ENCODE measurements at regions not wholly inside any gene's neighbourhood (a gene's known extent, or its start where the extent isn't known, plus 50 kb on each side); places are given as distances from the start of the nearest gene placed in this dataset.

GRCh38 chr16:86965840-86966550, 351.2 kb downstream of the C16orf95 start:
- Histone ChIP-seq H3K36me3 (ENCODE audit: control insufficient read depth, insufficient read depth, low read length) (no peaks in the 10 kb centered on the region), H2BK5ac (ENCODE audit: low read length) (no peak overlapping the region), H3K27me3 (ENCODE audit: insufficient read depth, low read length, poor library complexity) (no peaks in the 10 kb centered on the region), H2BK120ac (ENCODE audit: low read depth, low read length) (no peak overlapping the region), H3K79me2 (ENCODE audit: control insufficient read depth, insufficient read depth, low read length) (no peaks in the 10 kb centered on the region), H3K4me1 (ENCODE audit: control insufficient read depth, low read depth, low read length) (no peaks in the 10 kb centered on the region), H3K18ac (ENCODE audit: low read length) (no peak overlapping the region), H3K4me3 (ENCODE audit: low read length) (no peak overlapping the region), H4K8ac (ENCODE audit: low read depth, low read length) (no peak overlapping the region), H2AK5ac (ENCODE audit: low read length) (no peak overlapping the region), H3K27ac (ENCODE audit: low read depth, low read length) (no peak overlapping the region), H3K4me2 (ENCODE audit: low read length) (no peak overlapping the region), H2BK15ac (replicated peaks; ENCODE audit: low read depth) (no peak overlapping the region), H3K79me1 (ENCODE audit: low read length) (no peaks in the 10 kb centered on the region), H4K5ac (ENCODE audit: low read length) (no peak overlapping the region), H3K9ac (ENCODE audit: low read length) (no peak overlapping the region), H3K4ac (ENCODE audit: low read depth, low read length) (no peak overlapping the region), H3K23ac (ENCODE audit: low read length) (no peak overlapping the region), H3K56ac (ENCODE audit: low read length) (no peak overlapping the region)
- WGBS (ENCODE audit: extremely low coverage, insufficient coverage, low lambda C conversion rate): no CpG with 5 or more reads among the region's 13 CpGs
- no peak for DNase-seq

- Histone ChIP-seq H3K36me3 (ENCODE audit: control insufficient read depth, insufficient read depth, low read length) (no peaks in the 10 kb centered on the region), H3K27ac (ENCODE audit: low read depth, low read length) (no peak overlapping the region), H2BK5ac (ENCODE audit: low read length) (no peak overlapping the region), H3K4me2 (ENCODE audit: low read length) (no peak overlapping the region), H3K18ac (ENCODE audit: low read length) (no peak overlapping the region), H3K56ac (ENCODE audit: low read length) (no peak overlapping the region), H3K4me1 (ENCODE audit: control insufficient read depth, low read depth, low read length) (no peaks in the 10 kb centered on the region), H2BK120ac (ENCODE audit: low read depth, low read length) (no peak overlapping the region), H3K23ac (ENCODE audit: low read length) (no peak overlapping the region), H4K8ac (ENCODE audit: low read depth, low read length) (no peak overlapping the region), H3K4me3 (ENCODE audit: low read length) (no peak overlapping the region), H3K27me3 (ENCODE audit: insufficient read depth, low read length, poor library complexity) (no peaks in the 10 kb centered on the region), H3K79me1 (ENCODE audit: low read length) (no peaks in the 10 kb centered on the region), H3K9ac (ENCODE audit: low read length) (no peak overlapping the region), H4K5ac (ENCODE audit: low read length) (no peak overlapping the region), H2BK15ac (replicated peaks; ENCODE audit: low read depth) (no peak overlapping the region), H3K79me2 (ENCODE audit: control insufficient read depth, insufficient read depth, low read length) (no peaks in the 10 kb centered on the region), H3K4ac (ENCODE audit: low read depth, low read length) (no peak overlapping the region), H2AK5ac (ENCODE audit: low read length) (no peak overlapping the region)
- WGBS (ENCODE audit: extremely low coverage, insufficient coverage, low lambda C conversion rate): no CpG with 5 or more reads among the region's 11 CpGs
- DNase-seq: no peak
Measured at GRCh38 chr16:86966777-86967176, 350.4 kb downstream of the C16orf95 start.

GRCh38 chr16:86968866-86969265, 348.3 kb downstream of the C16orf95 start:
- Histone ChIP-seq H2BK120ac (ENCODE audit: low read depth, low read length) (no peak overlapping the region), H3K4me3 (ENCODE audit: low read length) (no peak overlapping the region), H3K56ac (ENCODE audit: low read length) (no peak overlapping the region), H4K5ac (ENCODE audit: low read length) (no peak overlapping the region), H4K8ac (ENCODE audit: low read depth, low read length) (no peak overlapping the region), H3K79me1 (ENCODE audit: low read length) (no peaks in the 10 kb centered on the region), H3K9ac (ENCODE audit: low read length) (no peak overlapping the region), H3K79me2 (ENCODE audit: control insufficient read depth, insufficient read depth, low read length) (no peaks in the 10 kb centered on the region), H3K36me3 (ENCODE audit: control insufficient read depth, insufficient read depth, low read length) (no peaks in the 10 kb centered on the region), H3K18ac (ENCODE audit: low read length) (no peak overlapping the region), H3K4me1 (ENCODE audit: control insufficient read depth, low read depth, low read length) (no peaks in the 10 kb centered on the region), H3K4me2 (ENCODE audit: low read length) (no peak overlapping the region), H2AK5ac (ENCODE audit: low read length) (no peak overlapping the region), H2BK5ac (ENCODE audit: low read length) (no peak overlapping the region), H3K4ac (ENCODE audit: low read depth, low read length) (no peak overlapping the region), H3K27me3 (ENCODE audit: insufficient read depth, low read length, poor library complexity) (no peaks in the 10 kb centered on the region), H2BK15ac (replicated peaks; ENCODE audit: low read depth) (no peak overlapping the region), H3K23ac (ENCODE audit: low read length) (no peak overlapping the region), H3K27ac (ENCODE audit: low read depth, low read length) (no peak overlapping the region)
- WGBS (ENCODE audit: extremely low coverage, insufficient coverage, low lambda C conversion rate): no CpG with 5 or more reads among the region's 16 CpGs
- DNase-seq: no peak

- Histone ChIP-seq H3K23ac (ENCODE audit: low read length) (no peak overlapping the region), H2BK5ac (ENCODE audit: low read length) (no peak overlapping the region), H4K5ac (ENCODE audit: low read length) (no peak overlapping the region), H3K79me2 (ENCODE audit: control insufficient read depth, insufficient read depth, low read length) (no peaks in the 10 kb centered on the region), H3K4me2 (ENCODE audit: low read length) (no peak overlapping the region), H3K4ac (ENCODE audit: low read depth, low read length) (no peak overlapping the region), H2AK5ac (ENCODE audit: low read length) (no peak overlapping the region), H3K79me1 (ENCODE audit: low read length) (no peaks in the 10 kb centered on the region), H3K4me1 (ENCODE audit: control insufficient read depth, low read depth, low read length) (no peaks in the 10 kb centered on the region), H3K18ac (ENCODE audit: low read length) (no peak overlapping the region), H3K56ac (ENCODE audit: low read length) (no peak overlapping the region), H2BK15ac (replicated peaks; ENCODE audit: low read depth) (no peak overlapping the region), H3K36me3 (ENCODE audit: control insufficient read depth, insufficient read depth, low read length) (no peaks in the 10 kb centered on the region), H3K9ac (ENCODE audit: low read length) (no peak overlapping the region), H3K27ac (ENCODE audit: low read depth, low read length) (no peak overlapping the region), H3K27me3 (ENCODE audit: insufficient read depth, low read length, poor library complexity) (no peaks in the 10 kb centered on the region), H4K8ac (ENCODE audit: low read depth, low read length) (no peak overlapping the region), H2BK120ac (ENCODE audit: low read depth, low read length) (no peak overlapping the region), H3K4me3 (ENCODE audit: low read length) (no peak overlapping the region)
- WGBS (ENCODE audit: extremely low coverage, insufficient coverage, low lambda C conversion rate): no CpG with 5 or more reads among the region's 3 CpGs
- no peak for DNase-seq
Measured at GRCh38 chr16:86969716-86970115, 347.5 kb downstream of the C16orf95 start.

GRCh38 chr16:86970279-86970678, 346.9 kb downstream of the C16orf95 start:
- H2BK15ac ChIP-seq (replicated peaks; ENCODE audit: low read depth): no peak overlapping the region
- no CpG with 5 or more reads among the region's 6 CpGs for WGBS (ENCODE audit: extremely low coverage, insufficient coverage, low lambda C conversion rate)
- no peak overlapping the region for H3K4ac ChIP-seq (ENCODE audit: low read depth, low read length)
- no peak overlapping the region for H3K27ac ChIP-seq (ENCODE audit: low read depth, low read length)
- no peak overlapping the region for H3K4me3 ChIP-seq (ENCODE audit: low read length)
- no peaks in the 10 kb centered on the region for H3K36me3 ChIP-seq (ENCODE audit: control insufficient read depth, insufficient read depth, low read length)
- no peak overlapping the region for H3K4me2 ChIP-seq (ENCODE audit: low read length)
- H3K9ac ChIP-seq (ENCODE audit: low read length): no peak overlapping the region
- H3K79me1 ChIP-seq (ENCODE audit: low read length): no peaks in the 10 kb centered on the region
- no peak overlapping the region for H3K23ac ChIP-seq (ENCODE audit: low read length)
- H3K27me3 ChIP-seq (ENCODE audit: insufficient read depth, low read length, poor library complexity): no peaks in the 10 kb centered on the region
- DNase-seq: no peak
- no peaks in the 10 kb centered on the region for H3K79me2 ChIP-seq (ENCODE audit: control insufficient read depth, insufficient read depth, low read length)
- H2BK120ac ChIP-seq (ENCODE audit: low read depth, low read length): no peak overlapping the region
- no peaks in the 10 kb centered on the region for H3K4me1 ChIP-seq (ENCODE audit: control insufficient read depth, low read depth, low read length)
- H3K18ac ChIP-seq (ENCODE audit: low read length): no peak overlapping the region
- H2AK5ac ChIP-seq (ENCODE audit: low read length): no peak overlapping the region
- H3K56ac ChIP-seq (ENCODE audit: low read length): no peak overlapping the region
- H2BK5ac ChIP-seq (ENCODE audit: low read length): no peak overlapping the region
- no peak overlapping the region for H4K8ac ChIP-seq (ENCODE audit: low read depth, low read length)
- no peak overlapping the region for H4K5ac ChIP-seq (ENCODE audit: low read length)

- no peak overlapping the region for H2BK15ac ChIP-seq (replicated peaks; ENCODE audit: low read depth)
- no peak overlapping the region for H3K4ac ChIP-seq (ENCODE audit: low read depth, low read length)
- H3K79me1 ChIP-seq (ENCODE audit: low read length): no peaks in the 10 kb centered on the region
- no peak for DNase-seq
- no peak overlapping the region for H2BK5ac ChIP-seq (ENCODE audit: low read length)
- H3K27ac ChIP-seq (ENCODE audit: low read depth, low read length): no peak overlapping the region
- no peak overlapping the region for H2AK5ac ChIP-seq (ENCODE audit: low read length)
- H3K79me2 ChIP-seq (ENCODE audit: control insufficient read depth, insufficient read depth, low read length): no peaks in the 10 kb centered on the region
- no peaks in the 10 kb centered on the region for H3K27me3 ChIP-seq (ENCODE audit: insufficient read depth, low read length, poor library complexity)
- H3K4me3 ChIP-seq (ENCODE audit: low read length): no peak overlapping the region
- no peak overlapping the region for H3K23ac ChIP-seq (ENCODE audit: low read length)
- no peak overlapping the region for H3K9ac ChIP-seq (ENCODE audit: low read length)
- H3K4me1 ChIP-seq (ENCODE audit: control insufficient read depth, low read depth, low read length): no peaks in the 10 kb centered on the region
- no peak overlapping the region for H4K5ac ChIP-seq (ENCODE audit: low read length)
- no peak overlapping the region for H3K56ac ChIP-seq (ENCODE audit: low read length)
- no peak overlapping the region for H4K8ac ChIP-seq (ENCODE audit: low read depth, low read length)
- H3K18ac ChIP-seq (ENCODE audit: low read length): no peak overlapping the region
- H3K36me3 ChIP-seq (ENCODE audit: control insufficient read depth, insufficient read depth, low read length): no peaks in the 10 kb centered on the region
- WGBS (ENCODE audit: extremely low coverage, insufficient coverage, low lambda C conversion rate): no CpG with 5 or more reads among the region's 4 CpGs
- H2BK120ac ChIP-seq (ENCODE audit: low read depth, low read length): no peak overlapping the region
- H3K4me2 ChIP-seq (ENCODE audit: low read length): no peak overlapping the region
Measured at GRCh38 chr16:86970726-86971125, 346.5 kb downstream of the C16orf95 start.
